NCI-H345 (cell line): ENCODE measurements at regions not wholly inside any gene's neighbourhood (a gene's known extent, or its start where the extent isn't known, plus 50 kb on each side); places are given as distances from the start of the nearest gene placed in this dataset.

ENCODE experiments used
- DNase-seq: peaks from one replicate; lab custom pipeline; 2025; lab: John Stamatoyannopoulos, UW

GRCh38 chr3:106533788-106534160 lies 665.0 kb upstream of the CBLB start:
- no peak for DNase-seq

GRCh38 chr3:106534206-106534605 lies 665.4 kb upstream of the CBLB start:
- DNase-seq: no peak

GRCh38 chr3:106540743-106541142 lies 671.9 kb upstream of the CBLB start:
- DNase-seq: no peak

GRCh38 chr3:106542101-106542769 lies 673.4 kb upstream of the CBLB start:
- no peak for DNase-seq

GRCh38 chr3:106552351-106553043 lies 683.7 kb upstream of the CBLB start:
- DNase-seq: no peak

- DNase-seq: no peak
These were observed 691.7 kb upstream of the CBLB start for GRCh38 chr3:106560451-106560966.

- DNase-seq: no peak
These were observed 697.5 kb upstream of the CBLB start for GRCh38 chr3:106566277-106566676.

- no peak for DNase-seq
These were observed 701.6 kb upstream of the CBLB start for GRCh38 chr3:106570426-106570825.

- no peak for DNase-seq
These were observed 704.8 kb upstream of the CBLB start for GRCh38 chr3:106573605-106574004.

GRCh38 chr3:106575029-106575428 lies 706.2 kb upstream of the CBLB start:
- no peak for DNase-seq

- no peak for DNase-seq
These were observed 708.4 kb upstream of the CBLB start for GRCh38 chr3:106577241-106577640.

GRCh38 chr3:106578911-106579310 lies 710.1 kb upstream of the CBLB start:
- no peak for DNase-seq

- DNase-seq: no peak
These were observed 713.3 kb upstream of the CBLB start for GRCh38 chr3:106582151-106582550.

- no peak for DNase-seq
These were observed 718.7 kb upstream of the CBLB start for GRCh38 chr3:106587551-106587950.

GRCh38 chr3:106588739-106589138 lies 719.9 kb upstream of the CBLB start:
- no peak for DNase-seq

- DNase-seq: no peak
These were observed 720.6 kb upstream of the CBLB start for GRCh38 chr3:106589311-106589942.

- no peak for DNase-seq
These were observed 721.4 kb upstream of the CBLB start for GRCh38 chr3:106590216-106590615.

GRCh38 chr3:106593381-106593780 lies 724.6 kb upstream of the CBLB start:
- no peak for DNase-seq

- peak; percentile 61 for DNase-seq
These were observed 741.0 kb upstream of the CBLB start for GRCh38 chr3:106609666-106610301.

GRCh38 chr3:106610362-106610959 lies 741.6 kb upstream of the CBLB start:
- DNase-seq: no peak

- no peak for DNase-seq
These were observed 742.3 kb upstream of the CBLB start for GRCh38 chr3:106611116-106611515.

GRCh38 chr3:106611841-106612240 lies 743.0 kb upstream of the CBLB start:
- DNase-seq: no peak
